Astrocyte (in vitro differentiated cells and primary cell): ENCODE measurements at regions not wholly inside any gene's neighbourhood (a gene's known extent, or its start where the extent isn't known, plus 50 kb on each side); places are given as distances from the start of the nearest gene placed in this dataset.

Experiments
- DNase-seq: peaks from one replicate; pipeline ENCODE4 v3.0.0-alpha.2; 2010; ENCODE audit warnings: low read depth
- FAIRE-seq: peaks from 2 replicates; lab custom pipeline; 2011; peaks lifted over from hg19 to GRCh38; lab: Jason Lieb, UNC
- H2AFZ ChIP-seq: 2 replicates; pipeline ENCODE4 v1.6.0; 2012; ENCODE audit warnings: low read depth, low read length, inconsistent platforms
- H3K27ac ChIP-seq: 2 replicates; pipeline ENCODE4 v1.5.1; 2011; ENCODE audit warnings: low read depth, low read length, inconsistent platforms
- H3K27me3 ChIP-seq: 2 replicates; pipeline ENCODE4 v1.6.0; 2011; ENCODE audit warnings: low read length, inconsistent platforms; ENCODE audit not compliant: insufficient read depth
- H3K36me3 ChIP-seq: 2 replicates; pipeline ENCODE4 v1.5.1; 2011; ENCODE audit warnings: low read length, inconsistent platforms; ENCODE audit not compliant: insufficient read depth
- H3K4me1 ChIP-seq: 2 replicates; pipeline ENCODE4 v1.5.1; 2011; ENCODE audit warnings: low read length, inconsistent platforms; ENCODE audit not compliant: insufficient read depth
- H3K4me2 ChIP-seq: 2 replicates; pipeline ENCODE4 v1.6.0; 2012; ENCODE audit warnings: low read length, inconsistent platforms
- H3K4me3 ChIP-seq: 2 replicates; pipeline ENCODE4 v1.5.1; 2011; ENCODE audit warnings: low read depth, mild to moderate bottlenecking, low read length, inconsistent platforms; ENCODE audit not compliant: insufficient read depth
- H3K79me2 ChIP-seq: 2 replicates; pipeline ENCODE4 v1.6.0; 2012; ENCODE audit warnings: mild to moderate bottlenecking, low read length, inconsistent platforms; ENCODE audit not compliant: insufficient read depth
- H3K9ac ChIP-seq: 2 replicates; pipeline ENCODE4 v1.6.0; 2012; ENCODE audit warnings: mild to moderate bottlenecking, low read length, inconsistent platforms
- H3K9me3 ChIP-seq: 2 replicates; pipeline ENCODE4 v1.5.1; 2012; ENCODE audit warnings: low read depth, mild to moderate bottlenecking, low read length, inconsistent platforms; ENCODE audit not compliant: insufficient read depth
- H4K20me1 ChIP-seq: 2 replicates; pipeline ENCODE4 v1.6.0; 2012; ENCODE audit warnings: low read length, inconsistent platforms; ENCODE audit not compliant: insufficient read depth
- H3K27ac Mint-ChIP-seq: one replicate; pipeline ENCODE4 v1.8.0; 2021; ENCODE audit warnings: mild to moderate bottlenecking, mixed read lengths; ENCODE audit not compliant: unreplicated experiment
- H3K27me3 Mint-ChIP-seq: one replicate; pipeline ENCODE4 v1.8.0; 2021; ENCODE audit warnings: low read depth, mixed read lengths; ENCODE audit not compliant: unreplicated experiment
- H3K36me3 Mint-ChIP-seq: one replicate; pipeline ENCODE4 v1.8.0; 2021; ENCODE audit warnings: low read depth, mixed read lengths; ENCODE audit not compliant: unreplicated experiment
- H3K4me1 Mint-ChIP-seq: one replicate; pipeline ENCODE4 v1.8.0; 2021; ENCODE audit warnings: low read depth, mixed read lengths; ENCODE audit not compliant: unreplicated experiment
- H3K4me3 Mint-ChIP-seq: one replicate; pipeline ENCODE4 v1.8.0; 2021; ENCODE audit warnings: mild to moderate bottlenecking, moderate library complexity, mixed read lengths; ENCODE audit not compliant: unreplicated experiment
- H3K9me3 Mint-ChIP-seq: one replicate; pipeline ENCODE4 v1.8.0; 2021; ENCODE audit warnings: mild to moderate bottlenecking, mixed read lengths; ENCODE audit not compliant: unreplicated experiment
- EZH2 ChIP-seq: IDR thresholded peaks from 2 replicates; pipeline ENCODE4 v1.6.1; 2012; ENCODE audit warnings: mild to moderate bottlenecking, low read length, inconsistent platforms; ENCODE audit not compliant: insufficient read depth
- TF ChIP-seq, protein P1 (sequence below): IDR thresholded peaks from 2 replicates; pipeline ENCODE4 v1.5.1; 2011; ENCODE audit warnings: low read depth, mild to moderate bottlenecking, inconsistent platforms, low read length, moderate library complexity; ENCODE audit not compliant: insufficient read depth

GRCh38 chr6:24010133-24010532 is 115.9 kb upstream of the NRSN1 start:
- Histone ChIP-seq H3K27ac (no peak overlapping the region), H3K4me3 (no peak overlapping the region), H3K27me3 (no peaks in the 10 kb centered on the region), H4K20me1 (no peaks in the 10 kb centered on the region), H3K36me3 (no peaks in the 10 kb centered on the region), H3K4me1 (no peaks in the 10 kb centered on the region), H3K4me2 (no peak overlapping the region), H2AFZ (no peak overlapping the region), H3K9ac (no peak overlapping the region), H3K9me3 (no peaks in the 10 kb centered on the region), H3K79me2 (no peaks in the 10 kb centered on the region)
- FAIRE-seq (no peak), DNase-seq (no peak)
- Mint-ChIP-seq H3K27ac (no peak overlapping the region), H3K27me3 (no peaks in the 10 kb centered on the region), H3K36me3 (no peaks in the 10 kb centered on the region), H3K4me1 (no peaks in the 10 kb centered on the region), H3K9me3 (peaks cover 4% of the 10 kb centered on the region), H3K4me3 (no peak overlapping the region)
- TF ChIP-seq, protein P1, sequence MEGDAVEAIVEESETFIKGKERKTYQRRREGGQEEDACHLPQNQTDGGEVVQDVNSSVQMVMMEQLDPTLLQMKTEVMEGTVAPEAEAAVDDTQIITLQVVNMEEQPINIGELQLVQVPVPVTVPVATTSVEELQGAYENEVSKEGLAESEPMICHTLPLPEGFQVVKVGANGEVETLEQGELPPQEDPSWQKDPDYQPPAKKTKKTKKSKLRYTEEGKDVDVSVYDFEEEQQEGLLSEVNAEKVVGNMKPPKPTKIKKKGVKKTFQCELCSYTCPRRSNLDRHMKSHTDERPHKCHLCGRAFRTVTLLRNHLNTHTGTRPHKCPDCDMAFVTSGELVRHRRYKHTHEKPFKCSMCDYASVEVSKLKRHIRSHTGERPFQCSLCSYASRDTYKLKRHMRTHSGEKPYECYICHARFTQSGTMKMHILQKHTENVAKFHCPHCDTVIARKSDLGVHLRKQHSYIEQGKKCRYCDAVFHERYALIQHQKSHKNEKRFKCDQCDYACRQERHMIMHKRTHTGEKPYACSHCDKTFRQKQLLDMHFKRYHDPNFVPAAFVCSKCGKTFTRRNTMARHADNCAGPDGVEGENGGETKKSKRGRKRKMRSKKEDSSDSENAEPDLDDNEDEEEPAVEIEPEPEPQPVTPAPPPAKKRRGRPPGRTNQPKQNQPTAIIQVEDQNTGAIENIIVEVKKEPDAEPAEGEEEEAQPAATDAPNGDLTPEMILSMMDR: no peak
- TF ChIP-seq EZH2: no peak

DNA sequence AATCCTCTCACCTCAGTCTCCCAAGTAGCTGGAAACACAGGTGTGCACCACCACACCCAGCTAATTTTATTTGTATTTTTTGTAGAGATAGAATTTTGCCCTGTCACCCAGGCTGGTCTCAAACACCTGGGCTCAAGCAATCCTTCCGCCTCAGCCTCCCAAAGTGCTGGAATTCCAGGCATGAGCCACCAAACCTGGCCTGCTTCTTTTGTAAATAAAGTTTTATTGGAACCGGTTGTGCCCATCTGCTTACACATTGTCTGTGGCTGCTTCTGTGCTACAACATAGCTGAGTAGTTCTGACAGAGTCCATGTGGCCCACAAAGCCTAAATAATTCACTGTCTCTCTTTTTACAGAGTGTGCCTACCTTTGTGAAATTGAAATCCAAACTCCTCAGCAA is 109.7 kb upstream of the NRSN1 start:
- peaks cover 5% of the 10 kb centered on the region for H3K9me3 Mint-ChIP-seq

GRCh38 chr6:24016857-24017256 is 109.2 kb upstream of the NRSN1 start:
- H3K4me3 ChIP-seq: no peak overlapping the region
- H3K4me1 ChIP-seq: no peaks in the 10 kb centered on the region
- no peak overlapping the region for H3K27ac Mint-ChIP-seq
- no peaks in the 10 kb centered on the region for H3K4me1 Mint-ChIP-seq
- no peaks in the 10 kb centered on the region for H3K27me3 Mint-ChIP-seq
- no peak overlapping the region for H3K9ac ChIP-seq
- peaks cover 2% of the 10 kb centered on the region for H3K9me3 Mint-ChIP-seq
- no peaks in the 10 kb centered on the region for H3K36me3 ChIP-seq
- no peak overlapping the region for H3K4me2 ChIP-seq
- H4K20me1 ChIP-seq: no peaks in the 10 kb centered on the region
- H3K79me2 ChIP-seq: no peaks in the 10 kb centered on the region
- H3K36me3 Mint-ChIP-seq: no peaks in the 10 kb centered on the region
- no peak overlapping the region for H2AFZ ChIP-seq
- DNase-seq (no peak), FAIRE-seq (no peak)
- no peaks in the 10 kb centered on the region for H3K9me3 ChIP-seq
- no peak overlapping the region for H3K4me3 Mint-ChIP-seq
- H3K27ac ChIP-seq: no peak overlapping the region
- no peaks in the 10 kb centered on the region for H3K27me3 ChIP-seq
- TF ChIP-seq, protein P1: no peak
- no peak for TF ChIP-seq EZH2

More for the DNA sequence above, 109.7 kb upstream of the NRSN1 start:
- no peaks in the 10 kb centered on the region for H3K9me3 ChIP-seq
- TF ChIP-seq EZH2: no peak
- TF ChIP-seq, protein P1: no peak
- no peak for DNase-seq
- no peaks in the 10 kb centered on the region for H3K36me3 ChIP-seq
- no peaks in the 10 kb centered on the region for H3K4me1 Mint-ChIP-seq
- H3K4me3 ChIP-seq: no peak overlapping the region
- no peaks in the 10 kb centered on the region for H3K4me1 ChIP-seq
- H3K27ac Mint-ChIP-seq: no peak overlapping the region
- no peaks in the 10 kb centered on the region for H3K79me2 ChIP-seq
- no peaks in the 10 kb centered on the region for H3K27me3 Mint-ChIP-seq
- FAIRE-seq: no peak
- H4K20me1 ChIP-seq: no peaks in the 10 kb centered on the region
- H3K9ac ChIP-seq: no peak overlapping the region
- no peaks in the 10 kb centered on the region for H3K36me3 Mint-ChIP-seq
- H3K27ac ChIP-seq: no peak overlapping the region
- no peaks in the 10 kb centered on the region for H3K27me3 ChIP-seq
- no peak overlapping the region for H2AFZ ChIP-seq
- H3K4me2 ChIP-seq: no peak overlapping the region
- no peak overlapping the region for H3K4me3 Mint-ChIP-seq
